Lower lobe of right lung (tissue), 2 donors: ENCODE measurements at regions not wholly inside any gene's neighbourhood (a gene's known extent, or its start where the extent isn't known, plus 50 kb on each side); places are given as distances from the start of the nearest gene placed in this dataset.
A peak's percentile ranks its signal among the peaks of the same experiment; 100 is the strongest.
"Not testable (repeated sequence)": the region's sequence is repeated elsewhere in the genome, so short reads cannot be mapped to it uniquely, and the experiment has no call there.

Experiments
- ATAC-seq, 2 donors: fragments of 200-7000 bp; cut with Tn5 transposase; one replicate each; pipeline ENCODE4 v1.9.1; 2020 to 2022; ENCODE audit warnings: mild to moderate bottlenecking in 2 of 2, moderate library complexity in 2 of 2
- DNase-seq: peaks from one replicate; pipeline ENCODE4 v3.0.0-alpha.2; 2020
- H3K27ac ChIP-seq: fragments of 200-600 bp; one replicate; pipeline ENCODE4 v1.8.0; 2022
- H3K27me3 ChIP-seq: fragments of 200-600 bp; one replicate; pipeline ENCODE4 v1.8.0; 2022; ENCODE audit warnings: low read depth
- H3K36me3 ChIP-seq: fragments of 200-600 bp; one replicate; pipeline ENCODE4 v1.8.0; 2022; ENCODE audit warnings: mild to moderate bottlenecking
- H3K4me1 ChIP-seq: fragments of 200-600 bp; one replicate; pipeline ENCODE4 v1.8.0; 2022
- H3K4me3 ChIP-seq: fragments of 200-600 bp; one replicate; pipeline ENCODE4 v1.8.0; 2022; ENCODE audit warnings: mild to moderate bottlenecking
- H3K9me3 ChIP-seq: fragments of 200-600 bp; one replicate; pipeline ENCODE4 v1.8.0; 2022
- CTCF ChIP-seq: fragments of 200-600 bp; IDR thresholded peaks from one replicate; pipeline ENCODE4 v1.8.0; 2022; ENCODE audit warnings: antibody characterized with exemption, mild to moderate bottlenecking
- intact Hi-C: fragments of 100-400 bp; cut with DNase I; formaldehyde crosslinking; loops from one replicate; pipeline ENCODE4 v1.11.0; 2022
- donor health status: DM: no; HTN: yes; CAD: no; lungs with severe emphysema.

DNA sequence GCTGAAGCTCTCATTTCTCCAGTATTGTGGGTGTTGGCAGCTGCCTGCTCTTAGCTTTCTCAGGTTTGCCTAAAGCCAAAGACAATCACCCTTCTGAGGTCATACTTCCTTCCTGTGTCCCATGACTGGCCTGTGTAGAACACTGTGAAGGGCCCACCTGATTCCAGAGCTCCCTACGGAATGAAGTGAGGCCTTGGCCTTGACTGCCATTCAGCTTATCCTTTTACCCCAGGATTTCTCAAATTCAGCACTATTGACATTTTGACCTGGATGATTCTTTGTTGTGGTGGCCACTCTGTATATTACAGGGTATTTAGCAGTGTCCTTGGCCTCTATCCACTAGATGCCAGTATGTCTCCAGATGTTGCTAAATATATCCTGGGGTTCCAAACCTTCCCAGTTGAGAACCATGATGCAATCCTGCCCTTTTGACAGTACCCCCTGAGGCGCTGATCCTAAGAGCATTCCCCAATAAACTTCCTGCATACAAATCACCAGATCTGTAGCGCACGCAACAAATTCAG is 112.3 kb upstream of the KRR1 start:
- Histone ChIP-seq H3K9me3 (no peaks in the 10 kb centered on the region), H3K4me1 (no peaks in the 10 kb centered on the region), H3K27ac (no peak overlapping the region), H3K4me3 (no peak overlapping the region), H3K27me3 (no peaks in the 10 kb centered on the region), H3K36me3 (no peaks in the 10 kb centered on the region)
- ATAC-seq (peak in 1 of 2 donors; percentile 35), DNase-seq (no peak)
- intact Hi-C loops = no loop called here
- TF ChIP-seq CTCF = no peak

DNA sequence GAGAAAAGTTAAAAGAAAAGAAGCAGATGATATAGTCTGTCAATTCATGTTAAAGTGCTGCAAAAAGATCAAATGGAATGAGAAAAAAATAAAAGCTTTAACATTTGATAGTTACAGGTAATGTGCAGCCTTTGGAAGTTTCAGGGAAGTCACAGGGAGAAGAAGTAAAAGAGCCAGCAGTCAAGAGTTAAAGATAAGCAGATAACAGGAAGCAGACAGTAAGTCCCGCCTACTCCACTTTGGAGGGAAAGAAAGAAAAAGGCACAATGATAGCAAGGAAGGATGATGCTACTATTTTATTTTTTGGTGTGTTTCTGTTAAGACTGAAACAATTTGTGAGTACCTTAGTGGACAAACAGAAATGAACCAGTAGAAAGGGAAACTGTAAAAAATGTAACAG is 111.1 kb upstream of the KRR1 start:
- Histone ChIP-seq H3K27ac (no peak overlapping the region), H3K4me1 (no peaks in the 10 kb centered on the region), H3K36me3 (no peaks in the 10 kb centered on the region), H3K9me3 (no peaks in the 10 kb centered on the region), H3K4me3 (no peak overlapping the region), H3K27me3 (no peaks in the 10 kb centered on the region)
- no peak for TF ChIP-seq CTCF
- ATAC-seq = no peak
- intact Hi-C loops = no loop called here
- DNase-seq = no peak

- intact Hi-C loops, ATAC-seq, H3K27ac ChIP-seq, H3K27me3 ChIP-seq, H3K9me3 ChIP-seq, DNase-seq, H3K36me3 ChIP-seq, H3K4me1 ChIP-seq, H3K4me3 ChIP-seq: not testable (repeated sequence)
These were observed 103.0 kb upstream of the KRR1 start for GRCh38 chr12:75614396-75614795.

GRCh38 chr12:75613981-75614380 is 102.6 kb upstream of the KRR1 start:
- no peak for TF ChIP-seq CTCF
- intact Hi-C loops = no loop called here
- no peak overlapping the region for H3K4me3 ChIP-seq
- DNase-seq (no peak), ATAC-seq (no peak)
- H3K4me1 ChIP-seq = no peaks in the 10 kb centered on the region
- no peaks in the 10 kb centered on the region for H3K36me3 ChIP-seq
- H3K27me3 ChIP-seq = no peaks in the 10 kb centered on the region
- H3K9me3 ChIP-seq = no peaks in the 10 kb centered on the region
- no peak overlapping the region for H3K27ac ChIP-seq

DNA sequence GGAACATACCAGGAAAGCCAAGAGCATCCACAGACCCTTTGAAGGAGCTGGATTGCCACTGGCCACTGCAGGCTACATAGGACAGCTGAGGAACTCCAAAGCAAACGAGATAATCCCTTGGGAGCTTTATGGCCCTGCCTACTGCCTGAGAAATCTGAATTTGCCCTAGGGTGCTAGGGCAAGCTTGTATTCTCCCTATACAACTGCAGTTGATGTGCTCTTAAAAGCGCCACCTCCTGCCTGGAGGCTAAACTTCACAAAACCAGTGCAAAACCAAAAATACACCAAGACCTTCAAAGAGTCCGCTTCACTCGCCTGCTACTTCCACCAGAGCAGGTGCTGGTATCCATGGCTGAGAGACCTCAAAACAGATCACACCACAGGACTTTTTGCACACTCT is 99.6 kb upstream of the KRR1 start:
- H3K27me3 ChIP-seq = no peaks in the 10 kb centered on the region
- no peak overlapping the region for H3K4me3 ChIP-seq
- TF ChIP-seq CTCF = no peak
- H3K27ac ChIP-seq = no peak overlapping the region
- no peaks in the 10 kb centered on the region for H3K9me3 ChIP-seq
- DNase-seq (no peak), ATAC-seq (no peak)
- intact Hi-C loops = no loop called here
- H3K36me3 ChIP-seq = no peaks in the 10 kb centered on the region
- no peaks in the 10 kb centered on the region for H3K4me1 ChIP-seq

- H3K4me3 ChIP-seq = no peak overlapping the region
- no peaks in the 10 kb centered on the region for H3K27me3 ChIP-seq
- H3K36me3 ChIP-seq = no peaks in the 10 kb centered on the region
- DNase-seq (no peak), ATAC-seq (no peak)
- intact Hi-C loops = no loop called here
- TF ChIP-seq CTCF = no peak
- no peaks in the 10 kb centered on the region for H3K4me1 ChIP-seq
- no peak overlapping the region for H3K27ac ChIP-seq
- no peaks in the 10 kb centered on the region for H3K9me3 ChIP-seq
These were observed 95.5 kb upstream of the KRR1 start for GRCh38 chr12:75606956-75607355.
